Medulla oblongata (tissue), 1 donor: ENCODE measurements at regions not wholly inside any gene's neighbourhood (a gene's known extent, or its start where the extent isn't known, plus 50 kb on each side); places are given as distances from the start of the nearest gene placed in this dataset.

Experiments
- DNase-seq: peaks from one replicate; pipeline ENCODE4 v3.0.0-alpha.2; 2015; ENCODE audit errors: extremely low spot score

- no peak for DNase-seq
These were observed 78.5 kb upstream of the PDE4D start for GRCh38 chr5:59972043-59972442.

- DNase-seq, result no peak
These were observed 65.8 kb upstream of the PDE4D start for GRCh38 chr5:59959330-59959729.

GRCh38 chr5:59956130-59956783, 62.7 kb upstream of the PDE4D start:
- no peak for DNase-seq

- no peak for DNase-seq
These were observed 61.7 kb upstream of the PDE4D start for GRCh38 chr5:59955241-59955640.

GRCh38 chr5:59943452-59944113, 50.1 kb upstream of the PDE4D start:
- DNase-seq, result no peak
